DMS 273 (cell line): ENCODE measurements at regions not wholly inside any gene's neighbourhood (a gene's known extent, or its start where the extent isn't known, plus 50 kb on each side); places are given as distances from the start of the nearest gene placed in this dataset.
"Not testable (repeated sequence)": the region's sequence is repeated elsewhere in the genome, so short reads cannot be mapped to it uniquely, and the experiment has no call there.

ENCODE experiments used
- DNase-seq: peaks from one replicate; lab custom pipeline; 2025; ENCODE audit not compliant: unreplicated experiment; lab: John Stamatoyannopoulos, UW

GRCh38 chr4:180990931-180991330, 1252.3 kb upstream of the TENM3 start:
- DNase-seq: no peak

GRCh38 chr4:180993244-180993836, 1249.9 kb upstream of the TENM3 start:
- no peak for DNase-seq

- DNase-seq: no peak
These were observed 1248.5 kb upstream of the TENM3 start for GRCh38 chr4:180994722-180995121.

- no peak for DNase-seq
These were observed 1244.0 kb upstream of the TENM3 start for GRCh38 chr4:180999217-180999616.

GRCh38 chr4:181004056-181004455, 1239.1 kb upstream of the TENM3 start:
- no peak for DNase-seq

- no peak for DNase-seq
These were observed 1236.5 kb upstream of the TENM3 start for GRCh38 chr4:181006499-181007260.

- no peak for DNase-seq
These were observed 1235.5 kb upstream of the TENM3 start for GRCh38 chr4:181007751-181008150.

- DNase-seq: no peak
These were observed 1235.0 kb upstream of the TENM3 start for GRCh38 chr4:181008164-181008563.

- no peak for DNase-seq
These were observed 1230.0 kb upstream of the TENM3 start for GRCh38 chr4:181013162-181013561.

- DNase-seq: no peak
These were observed 1226.2 kb upstream of the TENM3 start for GRCh38 chr4:181017038-181017437.

- DNase-seq: no peak
These were observed 1224.7 kb upstream of the TENM3 start for GRCh38 chr4:181018472-181018871.

- no peak for DNase-seq
These were observed 1224.3 kb upstream of the TENM3 start for GRCh38 chr4:181018913-181019312.

GRCh38 chr4:181020456-181020855, 1222.7 kb upstream of the TENM3 start:
- DNase-seq: no peak

GRCh38 chr4:181021213-181021612, 1222.0 kb upstream of the TENM3 start:
- no peak for DNase-seq

- DNase-seq: not testable (repeated sequence)
These were observed 1212.9 kb upstream of the TENM3 start for GRCh38 chr4:181030135-181030921.

GRCh38 chr4:181030961-181031360, 1212.2 kb upstream of the TENM3 start:
- no peak for DNase-seq

- no peak for DNase-seq
These were observed 1199.7 kb upstream of the TENM3 start for GRCh38 chr4:181043486-181043885.

- DNase-seq: no peak
These were observed 1196.4 kb upstream of the TENM3 start for GRCh38 chr4:181046809-181047208.

- no peak for DNase-seq
These were observed 1191.3 kb upstream of the TENM3 start for GRCh38 chr4:181051931-181052330.

GRCh38 chr4:181061787-181062186, 1181.4 kb upstream of the TENM3 start:
- DNase-seq: no peak

- no peak for DNase-seq
These were observed 1180.0 kb upstream of the TENM3 start for GRCh38 chr4:181063212-181063611.

GRCh38 chr4:181077341-181077740, 1165.9 kb upstream of the TENM3 start:
- no peak for DNase-seq
